ENCODE measurements at regions not wholly inside any gene's neighbourhood (a gene's known extent, or its start where the extent isn't known, plus 50 kb on each side); places are given as distances from the start of the nearest gene placed in this dataset.
A peak's percentile ranks its signal among the peaks of the same experiment; 100 is the strongest.

DNA sequence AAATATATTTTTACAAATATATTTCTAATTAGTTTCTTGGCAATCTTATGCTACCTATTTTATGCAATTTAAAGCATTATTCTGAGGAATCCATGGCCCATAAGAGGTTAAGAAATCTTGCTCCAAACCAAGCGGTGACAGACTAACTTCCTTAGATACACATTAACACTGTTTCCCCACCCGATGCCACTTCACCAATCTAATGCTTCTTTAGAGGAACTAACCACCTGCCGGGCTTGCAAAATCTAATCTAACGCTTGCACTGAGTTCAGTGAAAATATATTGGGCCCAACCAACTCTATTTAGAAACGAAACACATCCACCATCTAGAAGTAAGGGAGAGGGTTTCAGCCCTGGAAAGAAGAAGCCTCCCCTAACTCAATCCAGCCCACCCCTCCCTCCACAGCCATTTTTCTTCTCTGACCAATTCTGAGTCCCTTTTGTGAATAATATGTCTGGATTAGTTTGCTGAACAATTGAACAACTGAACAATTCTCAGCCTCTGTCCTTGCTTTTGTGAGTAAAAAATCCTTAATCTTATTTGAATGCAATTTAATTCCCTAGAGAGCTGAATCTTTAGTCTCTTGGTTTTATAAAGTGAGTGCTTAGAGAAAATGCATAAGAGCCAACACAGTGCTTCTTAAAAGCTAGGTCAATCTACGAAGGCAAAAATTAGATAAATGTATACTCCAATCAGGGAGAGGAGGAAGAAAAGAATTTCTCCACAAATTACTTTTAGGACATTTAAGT lies 150.4 kb upstream of the ADAMTS9 start:
- no peak for DNase-seq (ENCODE audit: low spot score)

DNA sequence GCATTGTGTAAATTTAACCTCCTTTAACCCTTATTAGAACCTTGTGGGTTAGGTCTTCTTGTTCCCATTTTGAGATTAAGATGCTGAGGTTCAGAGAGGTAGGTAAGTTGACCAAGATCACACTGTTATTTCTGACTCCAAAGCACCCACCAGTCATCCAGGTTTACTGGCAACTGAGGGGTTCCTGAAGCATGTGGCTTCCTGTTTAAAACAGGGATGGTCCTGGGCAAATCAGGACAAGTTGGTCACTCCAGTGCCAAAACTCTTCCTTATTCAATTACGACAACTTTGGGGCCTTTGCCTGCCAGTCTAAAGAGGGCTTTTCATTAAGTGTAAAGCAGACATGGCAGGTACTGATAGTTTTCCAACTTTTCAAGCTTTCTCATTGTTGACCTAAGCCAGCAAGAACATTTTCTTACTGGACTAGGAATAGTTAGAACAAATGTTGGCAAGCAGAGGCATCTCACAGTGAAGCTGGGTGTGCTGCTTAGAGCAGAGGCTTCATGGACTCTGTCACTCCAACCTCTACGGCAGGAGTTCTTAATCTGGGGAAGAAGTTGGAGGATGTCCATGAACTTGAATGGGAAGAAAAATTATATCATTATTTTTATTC lies 149.4 kb upstream of the ADAMTS9 start:
- DNase-seq (ENCODE audit: low spot score) = peak; percentile 35

DNA sequence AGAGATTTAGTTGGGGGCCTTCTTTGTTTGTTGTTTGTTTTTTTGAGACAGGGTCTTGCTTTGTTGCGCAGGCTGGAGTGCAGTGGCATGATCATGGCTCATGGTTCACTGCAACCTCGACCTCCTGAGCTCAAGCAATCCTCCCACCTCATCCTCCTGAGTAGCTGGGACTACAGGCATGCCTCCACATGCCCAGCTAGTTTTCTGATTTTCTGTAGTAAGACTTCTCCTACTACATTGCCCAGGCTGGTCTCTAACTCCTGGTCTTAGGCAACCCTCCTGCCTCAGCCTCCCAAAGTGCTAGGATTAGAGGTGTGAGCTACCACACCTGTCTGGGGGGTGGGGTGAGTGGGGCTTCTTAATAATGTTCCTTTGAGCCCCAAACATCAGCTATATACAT lies 148.3 kb upstream of the ADAMTS9 start:
- no peak for DNase-seq (ENCODE audit: low spot score)

DNA sequence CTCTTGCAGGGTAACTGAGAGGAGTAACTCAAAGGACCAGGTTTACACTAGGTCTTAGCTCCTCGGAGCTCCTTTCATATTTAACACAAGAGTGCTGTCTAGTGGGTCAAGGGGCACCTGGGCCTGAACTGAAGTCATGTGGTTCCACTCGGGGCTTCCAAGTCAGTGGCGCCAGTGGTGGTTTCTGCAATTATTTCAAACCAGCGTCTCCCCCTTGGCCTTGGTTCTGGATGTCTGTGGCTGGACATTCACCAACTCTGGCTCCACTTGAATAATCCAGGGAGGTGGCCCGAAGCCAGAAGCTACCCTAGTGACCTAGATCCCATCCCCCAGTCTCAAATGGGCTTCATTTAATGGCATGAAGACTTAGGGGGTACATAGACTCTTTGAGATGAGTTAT lies 144.3 kb upstream of the ADAMTS9 start:
- peak; percentile 54 for DNase-seq (ENCODE audit: low spot score)

DNA sequence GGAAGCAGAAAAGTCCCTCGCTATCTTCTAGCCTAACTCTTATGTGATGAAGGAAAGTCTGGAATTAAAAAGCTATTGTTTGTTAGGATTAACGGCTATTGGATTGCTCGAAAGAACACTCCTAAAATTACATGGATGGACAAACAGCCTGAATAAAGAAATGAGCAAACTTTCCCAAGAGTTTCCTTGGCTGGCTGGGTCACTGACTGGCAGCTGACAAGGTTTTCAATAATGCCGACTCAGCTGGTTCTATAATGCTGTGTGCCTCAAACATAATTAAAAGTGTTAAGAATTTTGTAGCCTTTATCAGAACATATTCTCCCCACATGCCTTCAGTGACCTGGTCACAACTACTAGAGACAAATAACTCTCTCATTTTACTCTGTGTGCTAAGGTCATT lies 142.9 kb upstream of the ADAMTS9 start:
- DNase-seq (ENCODE audit: low spot score) = no peak

DNA sequence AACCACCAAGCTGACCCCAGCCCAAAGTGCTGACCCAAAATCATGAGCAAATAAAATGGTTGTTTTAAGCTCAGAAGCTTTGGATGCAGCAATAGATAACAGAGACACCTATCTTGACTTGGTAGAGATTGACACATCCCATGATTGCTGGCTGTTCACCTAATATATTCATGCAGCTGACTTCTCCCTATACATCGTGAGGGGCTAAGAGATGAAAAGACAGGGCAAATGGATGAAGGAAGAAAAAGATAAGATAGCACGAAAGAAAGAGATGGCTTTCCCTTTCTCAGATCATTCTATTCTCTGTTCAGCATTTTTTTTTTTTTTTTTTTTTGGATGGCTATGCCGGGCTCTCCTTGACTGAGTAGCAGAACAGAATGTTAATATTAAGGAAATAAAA lies 141.5 kb upstream of the ADAMTS9 start:
- DNase-seq (ENCODE audit: low spot score) = no peak

DNA sequence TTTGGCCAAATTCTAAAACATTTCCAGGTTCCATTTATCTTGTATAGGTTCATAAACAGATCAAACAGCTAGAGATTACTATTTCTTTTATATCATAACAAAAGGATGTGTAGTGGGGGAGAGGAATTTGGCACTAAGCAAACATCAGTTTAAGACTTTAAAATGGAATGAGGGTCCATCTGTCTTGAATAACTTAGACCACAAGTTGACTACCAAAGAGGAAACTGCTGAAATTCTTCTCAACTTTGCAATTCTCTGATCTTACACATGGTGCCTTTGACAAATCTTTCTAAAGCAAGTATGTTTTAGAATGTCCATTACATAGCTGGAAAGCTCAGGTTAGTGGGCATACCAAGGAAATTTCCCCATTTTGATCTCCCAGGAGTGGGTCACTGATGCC lies 140.5 kb upstream of the ADAMTS9 start:
- DNase-seq (ENCODE audit: low spot score) = no peak

DNA sequence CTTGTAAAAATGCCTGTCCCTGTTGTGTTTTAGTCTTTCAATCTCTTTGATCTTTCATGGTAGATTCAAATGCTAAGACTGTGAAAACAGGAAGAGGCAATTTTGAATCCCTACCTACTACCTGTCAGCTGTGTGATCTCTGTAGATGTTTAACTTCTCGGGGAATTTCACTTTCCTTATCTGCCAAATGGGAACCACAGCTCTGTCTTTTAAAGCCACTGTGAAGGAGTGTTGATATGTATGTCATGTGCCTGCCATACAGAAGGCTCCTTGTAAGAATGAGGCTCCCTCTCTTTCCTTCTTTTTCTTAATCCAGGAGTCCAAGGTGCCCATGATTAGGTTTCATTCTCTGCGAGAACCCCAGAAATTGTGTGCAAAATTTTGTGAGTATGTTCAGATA lies 139.6 kb upstream of the ADAMTS9 start:
- no peak for DNase-seq (ENCODE audit: low spot score)

DNA sequence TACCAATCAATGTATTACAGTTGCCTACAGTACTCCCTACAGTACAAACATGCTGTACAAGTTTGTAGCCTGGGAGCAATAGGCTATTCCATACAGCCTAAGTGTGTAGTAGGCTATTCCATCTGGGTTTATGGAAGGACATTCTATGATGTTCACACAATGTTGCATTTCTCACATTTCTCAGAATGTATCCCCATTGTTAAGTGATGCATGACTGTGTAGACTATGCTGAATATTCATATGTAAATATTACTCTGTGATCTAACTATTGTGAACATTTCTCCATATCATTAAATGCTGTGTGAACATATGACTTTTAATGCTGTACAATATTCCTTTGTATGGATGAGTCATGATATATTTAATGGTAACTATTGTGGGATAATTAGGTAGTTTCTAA lies 139.2 kb upstream of the ADAMTS9 start:
- no peak for DNase-seq (ENCODE audit: low spot score)

DNA sequence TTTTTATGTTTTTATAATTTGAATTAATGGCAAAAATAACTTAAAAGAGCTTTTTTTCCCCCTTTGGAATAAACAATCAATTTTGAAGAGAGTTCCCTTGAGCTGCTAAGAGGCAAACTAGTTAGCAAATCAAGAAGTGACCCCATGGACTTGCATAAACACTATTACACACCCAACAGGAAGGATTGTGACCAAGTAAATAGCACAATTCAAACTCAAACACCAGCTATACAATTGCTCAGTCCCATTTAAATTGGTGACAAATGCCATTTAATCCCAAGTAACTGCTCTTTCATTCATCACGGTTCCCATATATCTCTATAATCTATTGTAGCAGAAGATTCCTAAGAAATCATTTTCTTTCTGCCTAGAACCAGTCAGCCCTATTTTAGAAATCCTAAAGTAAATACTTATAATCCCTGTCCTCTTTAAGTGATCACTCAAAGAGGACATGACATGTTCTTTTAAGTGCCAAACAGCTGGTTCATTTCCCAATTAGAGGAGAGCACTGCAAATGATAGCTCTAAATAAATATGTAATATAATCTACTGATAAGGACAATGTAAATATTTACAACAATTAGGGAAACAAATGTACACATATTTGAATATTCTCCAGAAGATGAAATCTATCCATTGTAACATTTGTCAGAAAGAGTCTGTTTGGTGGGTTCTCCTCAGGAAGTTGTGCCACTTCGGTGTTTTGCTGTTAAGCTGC lies 137.8 kb upstream of the ADAMTS9 start:
- no peak for DNase-seq (ENCODE audit: low spot score)

DNA sequence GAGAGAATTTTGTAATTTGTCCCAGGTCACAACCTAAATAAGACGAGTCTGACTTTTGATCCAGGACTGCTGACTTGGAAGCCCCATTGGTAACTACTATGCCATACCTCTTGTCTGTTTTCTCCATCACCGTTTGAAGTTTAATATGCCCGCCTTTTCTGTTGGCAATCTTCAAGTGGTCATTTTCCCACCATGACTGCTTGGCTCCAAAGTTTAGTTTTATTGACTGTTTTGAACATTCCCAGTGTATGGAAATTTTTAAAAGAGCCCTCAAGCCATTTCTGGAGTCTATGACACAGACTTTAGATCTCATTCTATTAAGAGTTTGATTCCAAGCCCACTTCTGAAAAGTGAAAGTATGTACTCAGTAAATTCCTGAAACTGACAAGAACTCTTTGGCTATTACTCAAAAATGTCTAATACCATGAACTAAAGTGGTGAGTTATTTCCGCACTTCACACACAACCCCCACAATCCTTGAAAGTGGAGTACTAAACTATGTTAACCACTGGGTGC lies 136.7 kb upstream of the ADAMTS9 start:
- DNase-seq (ENCODE audit: low spot score) = no peak

DNA sequence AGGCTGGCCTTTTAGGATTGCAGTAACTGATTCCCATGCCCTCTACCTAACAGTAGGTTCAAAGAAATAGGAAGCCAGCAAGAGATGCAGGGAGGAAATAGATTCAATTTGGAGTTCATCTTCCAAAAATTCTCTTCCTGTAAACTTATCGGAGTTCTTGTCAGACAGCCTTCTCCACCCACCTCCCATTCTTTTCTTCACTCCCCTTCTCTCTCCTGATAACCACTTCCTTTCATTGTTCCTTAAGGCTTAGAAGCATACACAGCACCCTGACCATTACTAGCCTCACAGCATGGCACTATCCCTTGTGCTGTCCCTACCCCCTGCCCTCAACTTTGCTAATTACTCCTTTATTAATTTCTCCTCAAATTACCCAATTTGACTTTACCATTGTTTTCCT lies 130.4 kb upstream of the ADAMTS9 start:
- DNase-seq (ENCODE audit: low spot score) = no peak

DNA sequence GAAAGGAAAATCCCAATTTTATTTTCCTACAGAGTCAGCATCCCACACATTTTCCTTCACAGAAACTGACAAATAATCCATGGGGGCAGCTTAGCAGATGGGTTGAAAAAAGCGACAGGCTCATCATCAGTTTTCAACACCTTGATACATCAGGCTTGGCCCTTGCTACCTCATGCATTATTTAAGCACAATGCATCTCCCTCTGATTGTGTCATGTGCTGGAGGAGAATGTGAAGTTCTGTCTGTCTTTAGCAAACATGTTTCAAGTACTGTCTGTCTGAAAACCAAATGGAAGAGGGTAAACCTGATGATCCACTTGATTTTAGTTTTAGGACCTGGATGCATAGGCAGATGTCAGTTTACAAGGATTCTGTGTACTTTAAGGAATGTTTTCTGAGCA lies 128.6 kb upstream of the ADAMTS9 start:
- no peak for DNase-seq (ENCODE audit: low spot score)

DNA sequence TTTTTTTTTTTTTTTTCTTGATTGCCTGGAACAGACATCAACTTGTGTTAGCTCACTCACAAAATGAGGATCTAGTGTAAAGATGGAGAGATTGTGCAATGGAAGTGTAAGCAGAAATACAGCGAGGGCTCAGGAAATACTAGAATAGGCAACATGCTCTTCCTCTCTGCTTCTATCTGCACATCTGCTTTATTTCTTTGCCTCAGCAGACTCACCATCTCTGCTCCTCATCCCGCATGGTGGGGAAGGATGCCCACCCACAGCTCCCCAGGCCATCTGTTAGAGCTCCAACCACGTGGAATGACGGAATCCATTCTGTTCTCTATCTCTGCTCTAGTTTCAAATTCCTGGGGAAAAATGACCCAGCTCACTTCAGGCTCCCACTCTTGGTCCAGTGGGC lies 128.0 kb upstream of the ADAMTS9 start:
- DNase-seq (ENCODE audit: low spot score) = no peak

DNA sequence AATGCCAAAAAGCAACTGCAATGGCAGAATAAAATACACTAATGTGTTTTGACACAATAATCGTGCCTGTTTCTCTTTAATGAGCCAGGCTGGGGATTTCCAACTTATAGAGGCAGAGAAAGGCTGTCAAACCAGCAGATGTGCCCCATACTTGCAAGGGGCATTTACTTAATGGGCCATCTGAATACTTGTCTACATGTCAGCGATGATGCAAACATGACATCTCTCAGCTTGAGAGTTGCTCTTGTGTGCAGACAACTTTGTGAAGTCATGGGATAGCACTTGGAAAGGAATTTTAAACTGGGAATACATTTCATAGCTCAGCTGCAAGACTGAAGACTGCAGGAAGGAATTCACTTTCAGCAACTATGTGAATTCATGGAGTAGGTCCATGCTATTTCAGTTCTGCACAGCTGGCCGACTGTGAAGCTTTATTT lies 127.4 kb upstream of the ADAMTS9 start:
- DNase-seq (ENCODE audit: low spot score) = no peak

DNA sequence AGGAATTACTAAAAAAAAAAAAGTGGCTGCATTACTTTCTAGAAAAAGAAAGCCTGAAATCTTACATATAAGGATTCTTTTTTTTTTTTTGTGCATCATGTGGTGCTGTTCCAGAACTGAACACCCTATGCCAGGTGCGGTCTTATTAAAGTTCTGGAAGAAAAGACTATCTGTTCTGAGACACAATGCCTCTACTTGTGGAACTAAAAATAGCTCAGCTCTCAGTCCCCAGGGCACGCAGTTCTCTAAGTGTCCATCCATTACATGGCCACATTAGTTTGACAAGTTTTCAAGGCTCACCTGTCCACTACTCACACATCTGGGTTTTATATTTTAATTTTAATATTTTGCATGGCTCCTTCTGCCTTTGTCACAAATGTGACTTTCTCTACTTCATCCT lies 126.6 kb upstream of the ADAMTS9 start:
- DNase-seq (ENCODE audit: low spot score) = no peak

DNA sequence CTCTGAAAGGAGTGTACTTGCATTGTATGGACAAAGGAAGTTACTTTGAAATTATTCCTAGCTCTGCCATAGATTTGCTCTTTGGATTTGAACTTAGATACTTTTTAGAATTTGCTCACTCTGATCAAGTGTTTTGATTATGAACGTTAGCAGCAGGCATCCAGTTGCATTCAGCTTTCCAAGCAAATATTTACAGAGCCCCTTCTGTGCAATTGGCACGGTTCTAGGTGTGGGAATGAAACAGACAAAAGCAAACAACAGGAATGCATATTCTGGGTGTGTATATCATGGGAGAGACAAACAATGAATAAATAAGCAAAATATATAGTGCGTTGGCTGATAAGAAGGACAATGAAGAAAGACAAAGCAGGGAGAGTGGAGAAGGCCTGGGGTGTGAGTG lies 125.5 kb upstream of the ADAMTS9 start:
- DNase-seq (ENCODE audit: low spot score) = no peak

DNA sequence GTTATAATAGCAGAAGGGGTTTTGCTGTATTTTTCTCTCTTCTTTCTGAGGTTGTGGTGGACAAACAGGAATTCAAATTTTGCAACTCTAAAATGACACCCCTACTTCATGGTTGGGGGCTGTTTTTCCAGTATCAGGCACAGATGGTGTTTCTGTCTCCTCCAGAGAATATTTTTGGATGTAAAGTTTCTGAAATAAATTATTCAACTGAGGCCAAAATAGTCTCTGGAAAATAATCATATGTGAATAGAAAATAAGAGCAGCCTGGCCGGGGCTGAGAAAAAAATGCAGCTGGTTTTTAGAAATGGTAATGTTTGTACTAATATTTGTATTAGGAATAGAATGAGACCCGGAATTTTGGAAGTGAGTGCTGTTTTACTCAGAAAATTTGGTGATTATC lies 121.3 kb upstream of the ADAMTS9 start:
- no peak for DNase-seq (ENCODE audit: low spot score)

DNA sequence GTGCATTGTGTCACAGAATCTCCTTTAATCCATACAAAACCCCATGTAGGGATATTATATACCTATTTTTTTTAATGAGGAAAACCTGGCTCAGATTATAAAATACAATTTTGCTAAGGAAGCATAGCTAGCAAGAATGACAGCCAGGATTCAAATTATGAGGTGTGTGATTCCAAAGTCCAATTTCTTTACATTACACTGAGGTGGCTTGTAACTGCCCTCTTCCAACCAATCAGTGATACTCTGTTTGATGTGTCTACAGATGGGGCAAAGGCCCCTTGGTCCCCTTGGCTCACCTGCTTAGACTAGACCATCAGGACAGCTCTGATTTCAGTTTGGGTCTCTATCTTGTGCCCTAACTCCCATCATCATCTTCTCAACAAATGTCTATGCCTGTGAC lies 120.3 kb upstream of the ADAMTS9 start:
- DNase-seq (ENCODE audit: low spot score) = no peak

DNA sequence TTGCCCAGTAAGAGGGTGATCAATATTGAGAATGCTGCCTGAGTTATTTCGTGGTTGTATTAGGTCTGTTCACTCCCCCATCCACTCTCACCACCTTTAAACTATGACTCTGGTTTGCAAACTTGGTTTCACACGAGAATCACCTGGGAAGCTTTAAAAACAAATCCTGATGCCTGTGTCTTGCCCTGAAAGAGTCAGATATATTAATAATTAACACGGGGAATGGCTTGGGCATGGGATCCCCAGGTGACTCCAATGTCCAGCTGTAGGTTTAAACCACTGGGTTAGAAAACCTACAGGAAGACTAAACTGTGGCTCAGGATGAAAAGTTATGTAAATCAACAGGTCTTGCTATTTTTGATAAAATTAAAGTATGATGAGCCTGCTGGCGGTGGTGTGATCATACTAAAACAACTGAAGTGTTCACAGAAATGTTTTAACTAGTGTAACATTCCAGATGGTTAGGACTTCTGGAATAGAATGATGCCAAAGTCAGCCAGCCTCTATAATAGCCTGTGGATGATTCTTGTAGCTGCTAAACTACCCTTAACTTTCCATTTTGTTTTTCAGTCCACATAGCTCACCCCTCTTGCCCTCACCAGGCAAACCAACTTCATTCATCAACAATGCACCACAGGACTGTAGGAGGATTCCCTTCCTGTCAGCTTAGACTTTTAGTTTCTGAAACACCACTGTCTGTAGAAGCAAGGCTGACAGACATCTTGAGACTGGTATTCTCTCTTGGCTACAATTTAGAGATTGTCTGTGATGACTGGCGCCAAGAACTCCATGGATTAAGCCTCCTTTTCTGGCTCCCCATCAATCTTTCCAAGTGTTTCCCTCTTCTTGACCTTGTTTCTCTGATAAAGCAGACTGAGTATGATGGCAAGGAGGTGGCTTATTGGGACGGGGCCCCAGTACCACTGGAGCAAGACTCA lies 119.1 kb upstream of the ADAMTS9 start:
- DNase-seq (ENCODE audit: low spot score) = no peak

DNA sequence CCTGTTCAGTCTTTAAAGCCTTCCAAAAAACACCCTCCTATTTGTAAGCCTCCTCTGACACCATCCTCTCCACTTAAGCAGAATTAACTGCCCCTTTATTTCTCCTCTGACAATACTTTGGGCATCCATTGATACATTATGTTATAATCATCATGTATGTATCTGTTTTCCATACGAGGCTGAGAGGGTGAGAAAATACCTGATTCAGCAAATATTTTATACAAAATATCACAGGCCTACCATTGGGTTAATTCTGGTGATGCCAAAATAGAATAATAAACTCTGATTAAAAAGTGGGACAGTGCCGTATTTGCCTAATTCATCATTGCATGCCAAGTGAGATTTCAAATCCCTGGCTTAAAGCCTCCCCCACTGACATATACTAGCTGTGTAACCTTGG lies 118.2 kb upstream of the ADAMTS9 start:
- no peak for DNase-seq (ENCODE audit: low spot score)

DNA sequence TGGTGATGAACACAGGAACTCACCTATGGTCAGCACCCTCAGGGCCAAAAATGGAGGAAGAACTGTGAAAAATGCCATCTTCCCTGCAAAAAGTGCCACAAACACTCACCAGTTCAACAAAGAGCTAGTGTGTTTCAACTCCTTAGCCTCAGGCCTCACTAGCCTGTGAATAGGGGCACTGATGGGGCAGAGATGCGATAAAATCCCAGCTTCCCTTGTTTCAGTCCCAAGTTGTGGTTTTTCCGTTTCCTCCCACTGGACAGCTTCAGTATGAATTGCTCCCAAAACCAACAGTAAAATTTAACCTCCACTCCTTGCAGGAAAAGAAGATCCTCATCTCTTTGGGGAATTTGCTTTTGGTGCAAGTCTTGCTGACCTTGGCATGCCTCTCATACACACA lies 117.4 kb upstream of the ADAMTS9 start:
- no peak for DNase-seq (ENCODE audit: low spot score)
